IMR-90 (cell line): ENCODE measurements at regions not wholly inside any gene's neighbourhood (a gene's known extent, or its start where the extent isn't known, plus 50 kb on each side); places are given as distances from the start of the nearest gene placed in this dataset.

Experiments used
- ATAC-seq: fragments of 200-7000 bp; cut with Tn5 transposase; 2 replicates; pipeline ENCODE4 v1.9.1; 2020; ENCODE audit warnings: low read depth, mild to moderate bottlenecking, moderate library complexity
- BruUV-seq: library from RNA; stranded (reverse); fragments of 400-500 nt; replicated peaks from 2 replicates; lab custom pipeline; 2021; lab: Mats Ljungman, UMichigan
- CTCF ChIA-PET: fragments of 300-600 bp; formaldehyde crosslinking; extraction: SDS; loops from one replicate; lab custom pipeline; 2021; ENCODE audit warnings: antibody characterized with exemption; lab: Yijun Ruan, JAX
- POLR2A ChIA-PET: fragments of 300-600 bp; sonication (Branson Sonifier 250); formaldehyde crosslinking; loops from one replicate; lab custom pipeline; 2022; ENCODE audit warnings: antibody characterized with exemption; ENCODE audit not compliant: unreplicated experiment; lab: Charles Lee
- DNase-seq: peaks from one replicate; pipeline ENCODE4 v3.0.0; 2013
- H2AFZ ChIP-seq: replicated peaks from 2 replicates; pipeline ENCODE3; 2013; ENCODE audit warnings: low read length, mild to moderate bottlenecking; ENCODE audit not compliant: poor library complexity
- H2AK5ac ChIP-seq: 2 replicates; pipeline ENCODE4 v1.6.1; 2013; ENCODE audit warnings: low read depth, low read length, inconsistent platforms
- H2AK9ac ChIP-seq: replicated peaks from 2 replicates; pipeline ENCODE3; 2013; ENCODE audit warnings: mild to moderate bottlenecking, low read depth, low read length, moderate library complexity; ENCODE audit not compliant: poor library complexity
- H2BK120ac ChIP-seq: 2 replicates; pipeline ENCODE4 v1.6.1; 2013; ENCODE audit warnings: low read depth, low read length, inconsistent platforms
- H2BK15ac ChIP-seq: 3 replicates; pipeline ENCODE4 v1.6.1; 2013; ENCODE audit warnings: low read depth, low read length, inconsistent platforms
- H2BK20ac ChIP-seq: 2 replicates; pipeline ENCODE4 v1.6.1; 2013; ENCODE audit warnings: low read depth, mild to moderate bottlenecking, inconsistent platforms, low read length, moderate library complexity
- H2BK5ac ChIP-seq: 2 replicates; pipeline ENCODE4 v1.6.1; 2013; ENCODE audit warnings: mild to moderate bottlenecking, low read depth, low read length, inconsistent platforms; ENCODE audit not compliant: poor library complexity, severe bottlenecking
- H3K14ac ChIP-seq: replicated peaks from 2 replicates; pipeline ENCODE4 v1.6.1; 2013; ENCODE audit warnings: low read depth, low read length, inconsistent platforms
- H3K18ac ChIP-seq: 2 replicates; pipeline ENCODE4 v1.6.1; 2013; ENCODE audit warnings: low read depth, low read length, control low read depth
- H3K23ac ChIP-seq: 2 replicates; pipeline ENCODE4 v1.6.1; 2013; ENCODE audit warnings: low read depth, low read length, inconsistent platforms
- H3K27ac ChIP-seq: 2 replicates; pipeline ENCODE4 v1.5.1; 2013; ENCODE audit warnings: mild to moderate bottlenecking, control low read depth, low read length; ENCODE audit not compliant: insufficient read depth
- H3K27me3 ChIP-seq: 2 replicates; pipeline ENCODE4 v1.6.1; 2013; ENCODE audit warnings: low read length; ENCODE audit not compliant: control insufficient read depth, insufficient read depth
- H3K36me3 ChIP-seq: 2 replicates; pipeline ENCODE4 v1.6.1; 2013; ENCODE audit warnings: low read length, mixed read lengths; ENCODE audit not compliant: control insufficient read depth, insufficient read depth
- H3K4ac ChIP-seq: 2 replicates; pipeline ENCODE4 v1.6.1; 2013; ENCODE audit warnings: low read depth, low read length, inconsistent platforms
- H3K4me1 ChIP-seq: 2 replicates; pipeline ENCODE4 v1.6.1; 2013; ENCODE audit warnings: low read length, mixed read lengths; ENCODE audit not compliant: control insufficient read depth, insufficient read depth
- H3K4me2 ChIP-seq: 2 replicates; pipeline ENCODE4 v1.6.1; 2013; ENCODE audit warnings: low read depth, mild to moderate bottlenecking, control low read depth, low read length, moderate library complexity
- H3K4me3 ChIP-seq: 2 replicates; pipeline ENCODE4 v1.5.1; 2013; ENCODE audit warnings: low read depth, mild to moderate bottlenecking, control low read depth, low read length, moderate library complexity; ENCODE audit not compliant: insufficient read depth
- H3K56ac ChIP-seq: 2 replicates; pipeline ENCODE4 v1.6.1; 2013; ENCODE audit warnings: low read length, inconsistent platforms; ENCODE audit not compliant: insufficient read depth; ENCODE audit errors: extremely low read depth
- H3K79me1 ChIP-seq, 2 experiments: 2 replicates each; pipeline ENCODE4 v1.6.1; 2013; ENCODE audit warnings: low read length in 2 of 2, inconsistent platforms in 1 of 2, low read depth in 1 of 2
- H3K9ac ChIP-seq: 2 replicates; pipeline ENCODE4 v1.6.1; 2013; ENCODE audit warnings: low read depth, low read length, control low read depth
- H3K9me1 ChIP-seq: 2 replicates; pipeline ENCODE4 v1.6.1; 2013; ENCODE audit warnings: low read length, inconsistent platforms; ENCODE audit not compliant: insufficient read depth
- H3K9me3 ChIP-seq: 2 replicates; pipeline ENCODE4 v1.6.1; 2013; ENCODE audit warnings: low read length; ENCODE audit not compliant: control insufficient read depth, insufficient read depth
- H4K20me1 ChIP-seq: 2 replicates; pipeline ENCODE4 v1.6.1; 2013; ENCODE audit warnings: low read length, inconsistent platforms; ENCODE audit not compliant: insufficient read depth
- H4K5ac ChIP-seq: 2 replicates; pipeline ENCODE4 v1.6.1; 2013; ENCODE audit warnings: mild to moderate bottlenecking, low read depth, low read length, control low read depth
- H4K8ac ChIP-seq, 2 experiments: 2 replicates each; pipeline ENCODE4 v1.6.1; 2013; ENCODE audit warnings: low read depth in 2 of 2, low read length in 2 of 2, control low read depth in 1 of 2, inconsistent platforms in 1 of 2
- H4K91ac ChIP-seq: 2 replicates; pipeline ENCODE4 v1.6.1; 2013; ENCODE audit warnings: low read depth, low read length, inconsistent platforms; ENCODE audit not compliant: insufficient read depth
- CHD1 ChIP-seq: IDR thresholded peaks from 2 replicates; pipeline ENCODE4 v1.6.1; 2012; ENCODE audit warnings: low read depth, low read length, improper control_type of control experiment
- FOS ChIP-seq: fragments of 150-350 bp; IDR thresholded peaks from 2 replicates; pipeline ENCODE4 v1.6.1; 2016; ENCODE audit warnings: low read depth, low read length
- RAD21 ChIP-seq: IDR thresholded peaks from 2 replicates; pipeline ENCODE4 v1.6.1; 2012; ENCODE audit warnings: low read length, improper control_type of control experiment
- WGBS, 2 experiments: methylation state at CpG; one replicate each; pipeline versions ENCODE4 v1.1.5 to v1.1.7; 2013; ENCODE audit warnings: missing lambda C conversion rate in 2 of 2; ENCODE audit not compliant: insufficient read length in 1 of 2; ENCODE audit errors: extremely low coverage in 2 of 2; 5-methylcytosine and 5-hydroxymethylcytosine counted together
- dilution Hi-C: fragments of 300-500 bp; cut with HindIII; formaldehyde crosslinking; loops from one replicate; pipeline ENCODE4 v1.14.3; 2018; ENCODE audit warnings: low sequenced_read_pairs; ENCODE audit not compliant: unreplicated experiment
- in situ Hi-C: fragments of 300-500 bp; cut with MboI; formaldehyde crosslinking; loops from 3 replicates; pipeline ENCODE4 v1.14.3; 2019; ENCODE audit warnings: low sequenced_read_pairs, inconsistent platforms, mixed read lengths
- intact Hi-C: fragments of 100-400 bp; cut with micrococcal nuclease; formaldehyde crosslinking; loops from 2 replicates; pipeline ENCODE4 v1.10.0; 2022

DNA sequence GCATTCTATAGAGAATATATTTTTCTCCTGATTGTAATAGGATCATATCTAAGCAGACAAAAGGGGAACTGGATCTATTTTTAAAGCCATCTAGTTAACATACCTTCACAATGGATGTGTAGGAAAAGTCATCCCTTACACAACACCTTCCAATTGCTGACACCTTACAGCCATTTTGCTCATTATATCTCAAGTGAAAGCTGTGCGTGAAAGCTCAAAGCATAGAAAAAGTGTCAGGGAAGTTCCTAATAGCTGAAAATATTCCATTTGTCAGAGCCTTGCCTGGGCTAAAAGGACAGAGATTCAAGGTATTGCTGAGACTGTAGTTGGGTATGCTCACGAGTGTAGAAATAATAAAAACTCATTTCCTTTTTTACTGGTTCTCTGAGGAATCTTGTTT, 340.6 kb upstream of the KLHL1 start:
- ChIA-PET CTCF (no interaction called here), POLR2A (no interaction called here)
- Histone ChIP-seq H3K14ac (no peak overlapping the region), H3K56ac (no peak overlapping the region), H2AK5ac (no peak overlapping the region), H3K36me3 (no peaks in the 10 kb centered on the region), H2BK15ac (no peak overlapping the region), H3K23ac (no peak overlapping the region), H3K4me1 (no peaks in the 10 kb centered on the region), H3K9ac (no peak overlapping the region), H3K4me3 (no peak overlapping the region), H2AK9ac (no peak overlapping the region), H3K4ac (no peak overlapping the region), H2BK120ac (no peak overlapping the region), H3K4me2 (no peak overlapping the region), H3K79me1 (no peaks in the 10 kb centered on the region), H2AFZ (no peak overlapping the region), H2BK5ac (no peak overlapping the region), H4K5ac (no peak overlapping the region), H3K18ac (no peak overlapping the region), H3K9me1 (no peaks in the 10 kb centered on the region), H3K9me3 (peaks cover 2% of the 10 kb centered on the region), H3K27me3 (no peaks in the 10 kb centered on the region), H4K20me1 (no peaks in the 10 kb centered on the region), H4K8ac (no peak overlapping the region), H3K27ac (no peak overlapping the region), H4K91ac (no peak overlapping the region), H2BK20ac (no peak overlapping the region)
- dilution Hi-C loops (no loop called here), intact Hi-C loops (no loop called here), in situ Hi-C loops (no loop called here)
- no peak for TF ChIP-seq RAD21
- TF ChIP-seq FOS, result no peak
- TF ChIP-seq CHD1, result no peak
- DNase-seq, result no peak
- no peak for ATAC-seq
- no CpG with 5 or more reads among the region's 2 CpGs for WGBS, 2 experiments
- BruUV-seq, result no TSS peak
